ENCODE measurements at regions not wholly inside any gene's neighbourhood (a gene's known extent, or its start where the extent isn't known, plus 50 kb on each side); places are given as distances from the start of the nearest gene placed in this dataset.

GRCh38 chr1:59146651-59147358 lies 150.1 kb upstream of the FGGY start:
- peak; percentile 37 for DNase-seq (ENCODE audit: low spot score)

- DNase-seq (ENCODE audit: low spot score) = no peak
These were observed 147.5 kb upstream of the FGGY start for GRCh38 chr1:59149435-59149834.

GRCh38 chr1:59150577-59151386 lies 146.1 kb upstream of the FGGY start:
- DNase-seq (ENCODE audit: low spot score) = peak; percentile 9

GRCh38 chr1:59151387-59151761 lies 145.5 kb upstream of the FGGY start:
- DNase-seq (ENCODE audit: low spot score) = no peak

GRCh38 chr1:59151860-59152259 lies 145.0 kb upstream of the FGGY start:
- no peak for DNase-seq (ENCODE audit: low spot score)

GRCh38 chr1:59152511-59152910 lies 144.4 kb upstream of the FGGY start:
- no peak for DNase-seq (ENCODE audit: low spot score)

GRCh38 chr1:59154401-59154800 lies 142.5 kb upstream of the FGGY start:
- no peak for DNase-seq (ENCODE audit: low spot score)

GRCh38 chr1:59155351-59155750 lies 141.5 kb upstream of the FGGY start:
- DNase-seq (ENCODE audit: low spot score) = no peak

- DNase-seq (ENCODE audit: low spot score) = no peak
These were observed 140.8 kb upstream of the FGGY start for GRCh38 chr1:59156051-59156450.

GRCh38 chr1:59156526-59157199 lies 140.2 kb upstream of the FGGY start:
- DNase-seq (ENCODE audit: low spot score) = no peak

- DNase-seq (ENCODE audit: low spot score) = no peak
These were observed 138.6 kb upstream of the FGGY start for GRCh38 chr1:59158321-59158720.

- DNase-seq (ENCODE audit: low spot score) = no peak
These were observed 137.2 kb upstream of the FGGY start for GRCh38 chr1:59159557-59160203.

- no peak for DNase-seq (ENCODE audit: low spot score)
These were observed 135.8 kb upstream of the FGGY start for GRCh38 chr1:59161136-59161535.

GRCh38 chr1:59162665-59163064 lies 134.2 kb upstream of the FGGY start:
- no peak for DNase-seq (ENCODE audit: low spot score)

GRCh38 chr1:59163268-59164092 lies 133.4 kb upstream of the FGGY start:
- no peak for DNase-seq (ENCODE audit: low spot score)

- DNase-seq (ENCODE audit: low spot score) = no peak
These were observed 132.5 kb upstream of the FGGY start for GRCh38 chr1:59164371-59164770.

- no peak for DNase-seq (ENCODE audit: low spot score)
These were observed 131.5 kb upstream of the FGGY start for GRCh38 chr1:59165353-59165752.

- no peak for DNase-seq (ENCODE audit: low spot score)
These were observed 127.2 kb upstream of the FGGY start for GRCh38 chr1:59169703-59170102.

- no peak for DNase-seq (ENCODE audit: low spot score)
These were observed 126.2 kb upstream of the FGGY start for GRCh38 chr1:59170659-59171058.

- no peak for DNase-seq (ENCODE audit: low spot score)
These were observed 125.1 kb upstream of the FGGY start for GRCh38 chr1:59171788-59172187.

- no peak for DNase-seq (ENCODE audit: low spot score)
These were observed 124.2 kb upstream of the FGGY start for GRCh38 chr1:59172693-59173092.

GRCh38 chr1:59173721-59174120 lies 123.2 kb upstream of the FGGY start:
- DNase-seq (ENCODE audit: low spot score) = no peak

All from CD4-positive, alpha-beta T cell treated with Interleukin-15 for 4 hours (primary cell).